22Rv1 (cell line): ENCODE measurements at regions not wholly inside any gene's neighbourhood (a gene's known extent, or its start where the extent isn't known, plus 50 kb on each side); places are given as distances from the start of the nearest gene placed in this dataset.

Experiments
- H3K27ac ChIP-seq: fragments of 450-650 bp; 2 replicates; pipeline ENCODE4 v1.5.1; 2017
- ZFX ChIP-seq: fragments of 450-650 bp; IDR thresholded peaks from 2 replicates; pipeline ENCODE4 v1.6.1; 2017; ENCODE audit warnings: antibody characterized with exemption, borderline replicate concordance
- TF ChIP-seq, protein P1 (sequence below): fragments of 450-650 bp; IDR thresholded peaks from 2 replicates; pipeline ENCODE4 v1.5.1; 2017; ENCODE audit warnings: mild to moderate bottlenecking

DNA sequence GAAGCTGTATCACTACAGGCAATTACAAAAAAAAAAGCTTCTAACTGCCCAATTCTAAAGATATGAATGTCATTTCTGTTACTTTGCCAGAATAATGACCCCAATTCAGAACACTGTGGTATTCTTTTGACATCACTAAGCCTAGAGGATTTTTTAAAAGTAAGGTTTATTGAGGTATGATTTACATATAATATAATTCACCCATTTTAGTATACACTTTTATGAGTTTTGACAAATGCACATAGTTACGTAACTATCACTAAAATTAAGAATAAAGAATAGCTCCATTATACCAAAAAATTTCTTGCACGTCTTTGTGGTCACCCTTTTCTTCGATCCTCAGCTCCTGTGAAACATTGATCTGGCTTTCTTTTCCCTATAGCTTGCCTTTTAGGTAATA is 74.0 kb upstream of the PLSCR5 start:
- TF ChIP-seq ZFX = no peak
- TF ChIP-seq, protein P1, sequence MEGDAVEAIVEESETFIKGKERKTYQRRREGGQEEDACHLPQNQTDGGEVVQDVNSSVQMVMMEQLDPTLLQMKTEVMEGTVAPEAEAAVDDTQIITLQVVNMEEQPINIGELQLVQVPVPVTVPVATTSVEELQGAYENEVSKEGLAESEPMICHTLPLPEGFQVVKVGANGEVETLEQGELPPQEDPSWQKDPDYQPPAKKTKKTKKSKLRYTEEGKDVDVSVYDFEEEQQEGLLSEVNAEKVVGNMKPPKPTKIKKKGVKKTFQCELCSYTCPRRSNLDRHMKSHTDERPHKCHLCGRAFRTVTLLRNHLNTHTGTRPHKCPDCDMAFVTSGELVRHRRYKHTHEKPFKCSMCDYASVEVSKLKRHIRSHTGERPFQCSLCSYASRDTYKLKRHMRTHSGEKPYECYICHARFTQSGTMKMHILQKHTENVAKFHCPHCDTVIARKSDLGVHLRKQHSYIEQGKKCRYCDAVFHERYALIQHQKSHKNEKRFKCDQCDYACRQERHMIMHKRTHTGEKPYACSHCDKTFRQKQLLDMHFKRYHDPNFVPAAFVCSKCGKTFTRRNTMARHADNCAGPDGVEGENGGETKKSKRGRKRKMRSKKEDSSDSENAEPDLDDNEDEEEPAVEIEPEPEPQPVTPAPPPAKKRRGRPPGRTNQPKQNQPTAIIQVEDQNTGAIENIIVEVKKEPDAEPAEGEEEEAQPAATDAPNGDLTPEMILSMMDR = no peak
- no peak overlapping the region for H3K27ac ChIP-seq

DNA sequence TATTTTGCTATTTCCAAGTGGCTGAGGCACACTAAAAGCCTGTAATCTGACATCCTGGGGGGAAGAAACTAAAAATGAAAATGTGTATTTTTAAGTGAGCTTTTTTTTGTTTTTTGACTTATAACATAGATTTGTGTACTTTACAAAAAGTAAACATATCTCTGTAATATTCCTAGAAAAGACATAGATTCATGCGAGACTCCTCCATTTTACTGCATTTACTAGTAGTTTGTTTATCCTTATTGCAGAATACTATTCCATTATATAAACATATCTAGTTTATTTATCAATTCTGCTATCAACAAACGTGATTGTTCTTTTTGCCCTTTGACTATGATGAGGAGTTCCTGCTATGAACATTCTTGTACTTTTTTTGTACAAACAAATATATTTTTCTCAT is 67.8 kb upstream of the PLSCR5 start:
- no peak overlapping the region for H3K27ac ChIP-seq
- TF ChIP-seq, protein P1 = no peak
- TF ChIP-seq ZFX = no peak

DNA sequence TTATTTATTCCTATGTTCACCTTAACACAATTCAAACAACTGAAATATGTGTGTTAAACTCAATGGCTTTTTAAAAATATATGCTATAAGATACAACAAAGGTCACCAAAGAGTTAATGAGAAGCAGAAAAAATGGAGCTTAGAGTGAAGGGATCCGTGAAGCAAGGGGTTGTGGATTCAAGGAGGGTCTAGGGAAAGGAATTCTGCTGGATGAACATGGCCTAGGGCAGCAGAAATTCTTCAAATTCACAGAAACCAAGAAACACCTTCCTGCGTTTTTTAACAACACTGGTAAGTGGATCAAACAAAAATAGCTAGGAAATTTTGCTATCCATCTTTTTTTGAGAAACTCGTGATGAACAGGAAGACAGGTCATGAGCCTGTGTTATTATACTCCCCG is 59.3 kb upstream of the PLSCR5 start:
- no peak for TF ChIP-seq ZFX
- TF ChIP-seq, protein P1 = no peak
- no peak overlapping the region for H3K27ac ChIP-seq

DNA sequence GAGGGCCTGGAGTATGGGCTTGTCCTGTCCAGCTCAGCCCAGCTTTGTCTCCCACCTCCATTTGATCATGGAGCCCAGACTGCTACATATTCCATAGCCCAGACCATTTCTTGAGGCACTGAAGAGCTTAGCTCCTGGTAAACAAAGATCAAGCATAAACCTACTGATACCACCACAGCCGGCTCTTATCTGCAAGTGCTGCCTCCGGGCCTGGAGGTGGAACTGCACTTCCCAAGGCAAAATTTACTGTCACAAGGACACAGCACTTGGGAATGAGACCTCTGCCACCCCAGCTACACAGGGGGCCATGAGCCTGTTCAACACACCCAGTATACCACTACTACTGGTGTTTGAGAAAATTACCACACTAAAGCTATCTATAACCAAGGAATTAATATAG is 53.7 kb upstream of the PLSCR5 start:
- H3K27ac ChIP-seq = no peak overlapping the region
- TF ChIP-seq, protein P1 = no peak
- TF ChIP-seq ZFX = no peak

DNA sequence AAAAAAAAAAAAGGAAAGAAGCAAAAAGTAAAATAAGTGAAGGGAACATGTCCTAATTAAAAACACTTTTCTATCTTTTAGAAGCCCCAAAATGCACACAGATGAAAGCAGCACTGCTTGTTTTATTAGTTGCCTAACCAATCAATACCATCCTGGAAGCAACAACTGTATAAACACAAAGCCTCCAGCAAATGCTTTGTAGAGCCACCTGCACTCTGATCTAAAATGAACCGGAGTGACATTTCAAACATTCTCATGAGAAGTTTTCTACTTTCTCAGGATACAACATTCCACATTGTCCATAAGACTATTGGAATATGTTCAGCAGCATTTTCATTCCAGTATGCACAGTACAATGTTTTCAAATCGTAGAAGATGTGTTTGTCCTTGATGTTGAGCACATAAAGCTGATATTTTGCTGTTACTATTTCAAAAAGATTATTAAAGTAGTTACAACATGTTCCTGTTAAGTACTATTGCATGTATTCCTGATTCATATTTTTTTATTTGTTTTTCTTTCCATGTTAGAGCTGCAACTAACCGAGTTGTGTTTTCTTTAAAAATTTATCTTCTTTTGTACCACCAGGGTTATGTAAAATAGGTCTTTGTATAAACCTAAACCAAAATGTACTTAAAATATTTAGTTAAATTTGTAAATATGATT is 50.3 kb upstream of the PLSCR5 start:
- H3K27ac ChIP-seq = no peak overlapping the region
- no peak for TF ChIP-seq ZFX
- TF ChIP-seq, protein P1 = no peak
